ENCODE measurements at regions not wholly inside any gene's neighbourhood (a gene's known extent, or its start where the extent isn't known, plus 50 kb on each side); places are given as distances from the start of the nearest gene placed in this dataset.

DNA sequence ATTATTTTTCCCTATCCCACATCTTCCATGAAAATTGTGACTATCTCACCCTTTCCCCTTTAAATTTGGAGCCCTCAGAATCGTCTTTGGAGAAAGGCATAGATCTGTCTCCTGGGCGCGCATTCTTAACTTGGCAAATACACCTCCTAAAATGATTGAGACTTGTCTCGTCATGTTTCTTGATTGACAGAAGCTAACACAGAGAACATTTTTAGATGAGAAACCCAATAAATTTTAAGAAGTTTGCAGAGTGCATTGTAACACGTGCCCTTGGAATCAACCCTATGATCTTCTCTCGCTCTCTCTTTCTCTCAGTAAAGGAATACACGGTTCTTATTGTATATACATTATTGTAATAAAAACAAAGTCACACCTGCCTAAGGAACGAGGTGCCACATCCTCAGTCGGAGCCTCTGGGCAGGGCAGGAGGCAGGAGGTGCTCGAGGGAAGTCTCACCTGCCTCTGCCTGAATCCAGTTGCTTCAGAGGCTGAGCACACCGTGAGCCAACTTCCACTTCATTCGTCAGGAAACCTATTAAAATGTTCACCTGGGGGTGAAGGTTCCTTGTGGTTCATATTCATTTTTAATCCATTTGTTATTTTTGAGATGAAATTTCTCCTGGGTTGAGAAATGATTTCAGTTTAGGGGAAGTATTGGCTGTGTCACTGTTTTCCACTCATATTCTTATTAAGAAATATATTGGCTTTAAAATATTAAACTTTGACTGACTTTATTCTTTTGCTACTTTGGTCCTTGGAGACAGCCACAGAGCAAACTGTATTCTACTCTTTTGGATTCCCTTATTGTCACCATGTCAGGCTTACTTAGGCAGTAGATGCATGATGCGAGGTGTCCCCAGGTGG, 90.5 kb upstream of the THBS2 start:
- intact Hi-C loops (cut with micrococcal nuclease): no loop called here
- Histone ChIP-seq H3K36me3 (ENCODE audit: control insufficient read depth, insufficient read depth, low read length) (no peaks in the 10 kb centered on the region), H3K9me3 (ENCODE audit: control insufficient read depth, insufficient read depth, low read length) (no peaks in the 10 kb centered on the region), H3K4me1 (ENCODE audit: control insufficient read depth, insufficient read depth, low read length) (no peaks in the 10 kb centered on the region), H3K27me3 (ENCODE audit: control insufficient read depth, insufficient read depth, low read length) (no peaks in the 10 kb centered on the region), H3K27ac (ENCODE audit: low read length) (no peak overlapping the region), H3K4me3 (ENCODE audit: low read length) (no peak overlapping the region)
- Mint-ChIP-seq H3K4me3 (no peak overlapping the region), H3K27ac (no peak overlapping the region), H3K36me3 (no peaks in the 10 kb centered on the region), H3K9me3 (no peaks in the 10 kb centered on the region), H3K4me1 (no peaks in the 10 kb centered on the region), H3K27me3 (ENCODE audit: low read depth in 2 of 2) (peaks cover 6 to 24% of the 10 kb centered on the region in 2 donors)
- TF ChIP-seq, protein P1, sequence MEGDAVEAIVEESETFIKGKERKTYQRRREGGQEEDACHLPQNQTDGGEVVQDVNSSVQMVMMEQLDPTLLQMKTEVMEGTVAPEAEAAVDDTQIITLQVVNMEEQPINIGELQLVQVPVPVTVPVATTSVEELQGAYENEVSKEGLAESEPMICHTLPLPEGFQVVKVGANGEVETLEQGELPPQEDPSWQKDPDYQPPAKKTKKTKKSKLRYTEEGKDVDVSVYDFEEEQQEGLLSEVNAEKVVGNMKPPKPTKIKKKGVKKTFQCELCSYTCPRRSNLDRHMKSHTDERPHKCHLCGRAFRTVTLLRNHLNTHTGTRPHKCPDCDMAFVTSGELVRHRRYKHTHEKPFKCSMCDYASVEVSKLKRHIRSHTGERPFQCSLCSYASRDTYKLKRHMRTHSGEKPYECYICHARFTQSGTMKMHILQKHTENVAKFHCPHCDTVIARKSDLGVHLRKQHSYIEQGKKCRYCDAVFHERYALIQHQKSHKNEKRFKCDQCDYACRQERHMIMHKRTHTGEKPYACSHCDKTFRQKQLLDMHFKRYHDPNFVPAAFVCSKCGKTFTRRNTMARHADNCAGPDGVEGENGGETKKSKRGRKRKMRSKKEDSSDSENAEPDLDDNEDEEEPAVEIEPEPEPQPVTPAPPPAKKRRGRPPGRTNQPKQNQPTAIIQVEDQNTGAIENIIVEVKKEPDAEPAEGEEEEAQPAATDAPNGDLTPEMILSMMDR (IDR thresholded peaks at IDR 0.05): no peak
- 81% methylated on average over 10 of the region's 13 CpGs for WGBS (ENCODE audit: insufficient coverage)
- ATAC-seq (no peak), DNase-seq (no peak)

DNA sequence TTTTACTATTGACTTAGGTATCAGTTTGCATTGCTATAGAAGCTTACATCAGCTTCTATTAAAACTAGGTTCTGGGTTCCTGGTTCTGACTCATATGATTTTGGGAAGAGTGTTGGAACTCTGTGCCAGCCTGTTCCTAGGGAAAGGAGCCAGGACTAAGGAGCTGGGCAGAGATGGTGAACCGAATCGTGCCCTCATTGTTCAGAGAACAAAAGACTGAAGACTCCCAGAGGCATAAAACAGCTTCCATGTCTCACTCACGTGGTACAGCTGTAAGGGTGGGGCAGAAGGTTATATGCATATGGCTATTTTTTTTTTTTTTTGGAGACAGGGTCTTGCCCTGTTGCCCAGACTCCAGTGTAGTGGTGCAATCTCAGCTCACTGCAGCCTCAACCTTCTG, 89.1 kb upstream of the THBS2 start:
- Mint-ChIP-seq H3K4me1 (no peaks in the 10 kb centered on the region), H3K4me3 (no peak overlapping the region), H3K27ac (no peak overlapping the region), H3K27me3 (ENCODE audit: low read depth in 2 of 2) (peaks cover 6 to 22% of the 10 kb centered on the region in 2 donors), H3K36me3 (no peaks in the 10 kb centered on the region), H3K9me3 (no peaks in the 10 kb centered on the region)
- intact Hi-C loops (cut with micrococcal nuclease): no loop called here
- no peak for DNase-seq
- Histone ChIP-seq H3K9me3 (ENCODE audit: control insufficient read depth, insufficient read depth, low read length) (no peaks in the 10 kb centered on the region), H3K36me3 (ENCODE audit: control insufficient read depth, insufficient read depth, low read length) (no peaks in the 10 kb centered on the region), H3K4me3 (ENCODE audit: low read length) (no peak overlapping the region), H3K27me3 (ENCODE audit: control insufficient read depth, insufficient read depth, low read length) (no peaks in the 10 kb centered on the region), H3K27ac (ENCODE audit: low read length) (no peak overlapping the region), H3K4me1 (ENCODE audit: control insufficient read depth, insufficient read depth, low read length) (no peaks in the 10 kb centered on the region)
- TF ChIP-seq, protein P1 (IDR thresholded peaks at IDR 0.05): no peak
- 72% methylated on average over 3 of the region's 3 CpGs for WGBS (ENCODE audit: insufficient coverage)
- ATAC-seq: no peak

- no peaks in the 10 kb centered on the region for H3K27me3 ChIP-seq (ENCODE audit: control insufficient read depth, insufficient read depth, low read length)
- 77% methylated on average over 5 of the region's 5 CpGs for WGBS (ENCODE audit: insufficient coverage)
- intact Hi-C loops (cut with micrococcal nuclease): no loop called here
- H3K36me3 ChIP-seq (ENCODE audit: control insufficient read depth, insufficient read depth, low read length): no peaks in the 10 kb centered on the region
- no peak overlapping the region for H3K27ac ChIP-seq (ENCODE audit: low read length)
- no peaks in the 10 kb centered on the region for H3K9me3 Mint-ChIP-seq
- no peaks in the 10 kb centered on the region for H3K36me3 Mint-ChIP-seq
- peaks cover 6 to 22% of the 10 kb centered on the region in 2 donors for H3K27me3 Mint-ChIP-seq (ENCODE audit: low read depth in 2 of 2)
- ATAC-seq: no peak
- H3K4me3 ChIP-seq (ENCODE audit: low read length): no peak overlapping the region
- H3K4me1 ChIP-seq (ENCODE audit: control insufficient read depth, insufficient read depth, low read length): no peaks in the 10 kb centered on the region
- no peaks in the 10 kb centered on the region for H3K4me1 Mint-ChIP-seq
- no peak overlapping the region for H3K4me3 Mint-ChIP-seq
- no peak for DNase-seq
- no peaks in the 10 kb centered on the region for H3K9me3 ChIP-seq (ENCODE audit: control insufficient read depth, insufficient read depth, low read length)
- TF ChIP-seq, protein P1 (IDR thresholded peaks at IDR 0.05): no peak
- no peak overlapping the region for H3K27ac Mint-ChIP-seq
Observed at GRCh38 chr6:169341706-169342105, 88.1 kb upstream of the THBS2 start.

- Mint-ChIP-seq H3K4me3 (no peak overlapping the region), H3K4me1 (no peaks in the 10 kb centered on the region), H3K36me3 (no peaks in the 10 kb centered on the region), H3K9me3 (no peaks in the 10 kb centered on the region), H3K27me3 (ENCODE audit: low read depth in 2 of 2) (peaks cover 6 to 20% of the 10 kb centered on the region in 2 donors), H3K27ac (no peak overlapping the region)
- H3K27me3 ChIP-seq (ENCODE audit: control insufficient read depth, insufficient read depth, low read length): no peaks in the 10 kb centered on the region
- DNase-seq: no peak
- no peak overlapping the region for H3K27ac ChIP-seq (ENCODE audit: low read length)
- WGBS (ENCODE audit: insufficient coverage): 87% methylated on average over 6 of the region's 7 CpGs
- ATAC-seq: no peak
- H3K4me3 ChIP-seq (ENCODE audit: low read length): no peak overlapping the region
- TF ChIP-seq, protein P1 (IDR thresholded peaks at IDR 0.05): no peak
- intact Hi-C loops (cut with micrococcal nuclease): no loop called here
- no peaks in the 10 kb centered on the region for H3K9me3 ChIP-seq (ENCODE audit: control insufficient read depth, insufficient read depth, low read length)
- H3K4me1 ChIP-seq (ENCODE audit: control insufficient read depth, insufficient read depth, low read length): no peaks in the 10 kb centered on the region
- H3K36me3 ChIP-seq (ENCODE audit: control insufficient read depth, insufficient read depth, low read length): no peaks in the 10 kb centered on the region
Observed at GRCh38 chr6:169341065-169341464, 87.4 kb upstream of the THBS2 start.
